NCI-H460 (cell line): ENCODE measurements at regions not wholly inside any gene's neighbourhood (a gene's known extent, or its start where the extent isn't known, plus 50 kb on each side); places are given as distances from the start of the nearest gene placed in this dataset.
A peak's percentile ranks its signal among the peaks of the same experiment; 100 is the strongest.

Experiments used
- DNase-seq: peaks from one replicate; pipeline ENCODE4 v3.0.0-alpha.2; 2016; ENCODE audit warnings: low read depth; ENCODE audit errors: extremely low read depth

- DNase-seq: no peak
Measured at GRCh38 chr7:155138204-155138603, 68.1 kb downstream of the HTR5A start.

DNA sequence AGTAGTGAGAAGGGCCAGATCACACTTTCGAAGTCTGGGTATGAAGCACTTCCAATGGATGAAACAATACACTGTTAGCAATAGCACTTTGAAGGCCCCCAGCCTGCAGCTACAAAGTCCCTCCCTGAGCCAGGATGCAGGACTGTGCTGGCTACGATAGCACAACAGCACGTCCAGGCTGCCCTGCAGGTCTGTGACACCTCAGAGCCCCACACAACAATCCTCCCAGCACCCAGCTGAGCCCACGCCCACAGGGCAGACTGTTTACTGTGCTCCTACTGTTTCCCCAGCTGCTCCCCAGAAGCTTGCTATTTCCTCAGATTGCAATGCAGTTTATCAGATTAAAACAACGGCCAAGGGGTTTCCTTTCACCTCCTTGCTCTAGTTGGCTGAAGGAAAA is 71.4 kb downstream of the HTR5A start:
- DNase-seq: no peak

DNA sequence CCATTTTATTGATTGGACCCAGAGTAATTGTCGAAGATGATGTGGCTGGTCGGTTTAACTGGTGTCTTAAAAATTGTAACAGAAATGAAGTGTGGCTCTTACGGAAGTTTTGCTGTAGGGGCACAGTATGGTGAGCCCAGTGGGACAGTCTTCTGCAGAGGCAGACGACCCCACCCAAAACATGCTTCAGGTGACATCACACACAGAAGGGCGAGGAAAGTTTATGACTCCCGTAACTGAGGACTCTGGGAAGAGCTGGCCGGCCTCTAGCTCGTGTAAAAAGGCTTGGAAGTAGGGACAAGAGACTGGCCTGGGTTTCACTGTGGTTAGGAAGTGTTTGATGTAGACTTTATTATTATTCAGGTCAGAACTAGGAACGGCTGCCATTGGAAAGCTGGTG is 73.3 kb downstream of the HTR5A start:
- no peak for DNase-seq

DNA sequence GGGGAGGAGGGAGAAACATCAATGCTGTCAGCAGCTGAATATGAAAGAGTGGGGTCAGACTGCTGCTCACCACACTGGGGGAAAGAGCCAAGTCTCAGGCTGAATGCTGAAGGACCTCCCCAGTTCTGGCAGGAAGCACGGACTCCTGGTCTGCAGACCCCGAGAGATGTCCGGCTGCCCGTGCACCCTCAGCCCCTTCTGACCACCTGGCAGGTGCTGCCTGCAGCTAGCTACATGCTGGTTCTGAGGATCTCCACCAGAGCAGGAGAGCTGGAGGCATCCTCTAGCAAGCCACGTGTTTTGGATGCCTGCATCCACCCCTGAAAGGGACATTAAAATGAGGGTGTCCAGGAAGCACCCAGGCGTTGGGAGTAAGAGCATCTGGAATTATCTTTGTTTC is 74.2 kb downstream of the HTR5A start:
- no peak for DNase-seq

DNA sequence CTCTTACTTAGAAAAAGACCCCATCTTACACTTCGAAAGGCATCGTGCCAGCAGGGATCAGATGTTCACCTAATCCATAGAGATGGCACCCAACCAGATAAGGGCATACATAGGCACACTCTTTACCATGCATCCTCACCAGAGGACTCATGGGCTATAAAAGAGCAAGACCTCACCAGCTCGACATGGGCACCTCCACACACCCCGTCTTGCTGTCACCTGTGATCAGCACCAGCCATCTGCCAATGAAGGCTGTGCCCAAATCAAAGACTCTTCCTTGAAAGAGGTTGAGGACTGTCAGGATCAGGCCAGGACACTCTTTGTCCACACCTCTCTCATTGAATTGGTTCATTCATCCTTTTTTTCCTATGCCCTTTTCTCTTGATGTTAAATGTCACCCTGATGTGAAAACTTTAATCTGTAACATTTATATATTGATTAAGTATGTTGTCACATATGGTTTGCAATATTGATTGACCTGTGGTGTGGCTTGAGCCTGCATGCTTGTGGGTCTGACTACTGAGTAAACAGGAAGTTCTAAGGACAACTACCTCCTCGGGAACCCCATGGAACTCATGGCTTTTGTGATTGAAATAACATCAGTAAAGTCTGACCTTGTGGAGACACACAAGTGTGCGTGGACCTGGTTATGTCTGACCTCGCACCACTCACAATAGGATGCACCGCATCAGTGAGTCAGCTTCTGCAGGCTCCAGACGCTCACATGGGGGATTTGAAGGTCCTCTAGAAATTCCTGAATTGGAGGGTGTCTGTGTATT is 75.5 kb downstream of the HTR5A start:
- DNase-seq: no peak

- DNase-seq: no peak
Measured at GRCh38 chr7:155147172-155147571, 77.0 kb downstream of the HTR5A start.

DNA sequence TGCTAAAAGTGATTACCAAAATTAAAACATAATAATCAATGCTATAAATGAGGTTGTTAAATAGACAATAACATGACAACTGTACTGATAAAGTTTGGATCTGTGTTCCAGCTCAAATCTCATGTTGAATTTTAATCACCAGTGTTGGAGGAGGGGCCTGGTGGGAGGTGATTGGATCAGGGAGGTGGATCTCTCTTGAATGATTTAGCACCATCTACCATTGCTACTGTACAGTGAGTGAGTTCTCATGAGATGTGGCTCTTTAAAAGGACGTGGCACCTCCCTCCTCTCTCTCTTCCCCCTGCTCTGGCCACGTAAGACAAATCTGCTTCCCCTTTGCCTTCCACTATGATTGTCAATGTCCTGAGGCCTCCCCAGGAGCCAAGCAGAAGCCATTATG is 77.5 kb downstream of the HTR5A start:
- DNase-seq: no peak

GRCh38 chr7:155153676-155154075 is 83.6 kb downstream of the HTR5A start:
- no peak for DNase-seq

DNA sequence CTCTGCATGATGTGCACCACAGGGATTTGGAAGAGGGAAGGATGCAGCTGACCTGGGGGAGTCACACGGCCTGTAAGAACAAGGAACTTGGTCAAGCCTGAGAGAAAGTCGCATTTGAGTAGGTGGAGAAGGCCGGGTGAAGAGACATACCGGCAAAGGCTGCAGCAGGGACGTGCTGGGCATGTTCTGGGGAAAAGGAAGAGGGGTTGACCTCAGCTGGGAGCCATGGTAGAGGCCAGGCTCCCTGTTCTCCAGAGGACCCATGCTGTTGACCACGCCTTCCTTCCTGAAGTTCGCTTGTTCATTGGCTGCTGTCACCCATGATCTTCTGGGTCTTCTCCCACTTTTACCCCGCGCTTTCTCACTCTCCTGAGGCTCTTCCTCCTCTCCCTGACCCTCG is 84.5 kb downstream of the HTR5A start:
- DNase-seq: no peak

DNA sequence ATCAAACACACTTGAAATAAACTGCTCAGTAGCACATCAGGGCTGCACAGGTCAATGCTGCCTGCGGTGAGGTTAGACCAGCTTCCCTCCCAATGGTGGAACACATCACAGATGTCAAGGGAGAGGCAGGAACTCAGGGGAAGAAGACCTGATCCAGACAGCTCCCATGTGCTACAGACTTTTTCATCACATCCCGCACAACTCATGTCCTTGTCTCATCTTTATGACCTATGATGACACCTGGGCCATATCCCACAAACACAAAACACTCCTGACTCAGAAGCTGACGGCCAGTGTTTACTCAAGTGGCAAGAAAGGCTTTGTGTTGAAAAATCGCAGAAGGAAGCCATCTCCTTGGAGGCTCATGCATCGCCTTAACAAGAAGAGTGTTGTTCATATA is 91.6 kb downstream of the HTR5A start:
- DNase-seq: no peak

GRCh38 chr7:155162422-155162821 is 92.3 kb downstream of the HTR5A start:
- no peak for DNase-seq

DNA sequence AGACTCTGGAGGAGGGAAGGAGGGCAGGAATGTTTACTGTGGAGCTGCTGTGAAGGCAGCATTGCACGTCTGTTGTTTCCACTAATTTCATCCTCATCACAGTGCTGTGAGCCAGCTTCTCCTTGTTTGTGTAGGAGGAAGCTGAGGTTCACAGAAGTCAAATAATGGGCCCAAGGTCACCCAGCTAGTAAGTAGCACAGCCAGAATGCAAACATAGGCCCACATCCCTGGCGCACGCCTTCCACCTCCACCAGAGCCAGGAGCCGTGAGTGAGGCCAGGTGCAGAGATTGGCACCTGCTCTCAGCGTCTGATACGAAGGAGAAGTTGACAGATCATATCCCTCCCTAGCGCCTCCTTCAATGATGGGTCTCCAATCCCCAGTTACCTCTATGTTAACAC is 93.6 kb downstream of the HTR5A start:
- no peak for DNase-seq

- DNase-seq: no peak
Measured at GRCh38 chr7:155164316-155164715, 94.2 kb downstream of the HTR5A start.

DNA sequence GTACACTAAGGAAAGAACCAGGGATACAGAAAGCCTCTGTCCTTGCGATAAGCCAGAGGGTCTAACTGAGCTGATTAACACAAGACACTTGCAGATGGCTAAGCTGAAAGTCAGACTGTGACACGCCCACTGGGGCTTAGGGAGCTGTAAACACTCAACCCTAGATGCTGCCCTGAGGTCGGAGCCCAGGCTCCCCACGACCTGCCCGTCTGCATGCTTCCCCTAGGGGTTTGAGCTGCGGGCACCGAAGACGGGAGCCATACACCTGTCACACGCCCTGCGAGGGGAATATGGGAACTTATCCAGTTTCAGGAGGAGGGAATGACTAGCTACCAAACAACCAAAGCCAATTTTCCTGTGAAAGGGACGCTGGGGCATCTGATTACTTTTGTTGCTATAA is 96.0 kb downstream of the HTR5A start:
- no peak for DNase-seq

- DNase-seq: peak; percentile 83
Measured at GRCh38 chr7:155166673-155167370, 96.7 kb downstream of the HTR5A start.

DNA sequence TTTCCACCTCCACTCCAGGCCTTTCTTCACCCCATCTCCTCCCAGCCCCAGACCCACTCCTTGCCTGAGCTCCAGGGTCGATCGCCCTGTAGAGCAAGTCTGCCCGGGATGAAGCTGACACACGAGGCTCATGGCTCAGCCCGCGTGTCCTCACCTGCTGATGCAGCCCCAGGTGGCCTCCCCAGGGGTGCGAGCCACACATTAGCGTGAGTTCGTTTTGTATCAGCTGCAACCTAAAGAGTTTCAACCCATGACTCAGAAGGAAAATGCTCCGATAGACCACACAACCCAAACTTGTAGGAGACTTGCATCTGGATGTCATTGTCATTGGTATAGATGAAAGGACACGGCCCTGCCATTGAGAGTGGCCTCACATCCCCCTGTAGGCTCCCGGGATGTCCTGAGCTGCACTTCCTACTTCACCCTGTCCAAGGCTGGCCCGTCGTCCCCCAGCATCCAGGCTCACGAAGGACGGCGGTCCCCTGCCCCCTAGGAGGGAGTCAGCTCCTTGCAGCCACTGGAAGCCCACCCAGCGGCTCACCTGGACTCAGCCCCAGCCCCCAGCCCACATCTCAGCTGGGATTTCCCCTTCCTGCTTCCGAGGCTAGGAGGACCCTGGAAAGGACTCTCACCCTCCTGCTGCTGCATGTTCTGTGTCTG is 97.7 kb downstream of the HTR5A start:
- DNase-seq: no peak

GRCh38 chr7:155168597-155169480 is 98.7 kb downstream of the HTR5A start:
- no peak for DNase-seq

DNA sequence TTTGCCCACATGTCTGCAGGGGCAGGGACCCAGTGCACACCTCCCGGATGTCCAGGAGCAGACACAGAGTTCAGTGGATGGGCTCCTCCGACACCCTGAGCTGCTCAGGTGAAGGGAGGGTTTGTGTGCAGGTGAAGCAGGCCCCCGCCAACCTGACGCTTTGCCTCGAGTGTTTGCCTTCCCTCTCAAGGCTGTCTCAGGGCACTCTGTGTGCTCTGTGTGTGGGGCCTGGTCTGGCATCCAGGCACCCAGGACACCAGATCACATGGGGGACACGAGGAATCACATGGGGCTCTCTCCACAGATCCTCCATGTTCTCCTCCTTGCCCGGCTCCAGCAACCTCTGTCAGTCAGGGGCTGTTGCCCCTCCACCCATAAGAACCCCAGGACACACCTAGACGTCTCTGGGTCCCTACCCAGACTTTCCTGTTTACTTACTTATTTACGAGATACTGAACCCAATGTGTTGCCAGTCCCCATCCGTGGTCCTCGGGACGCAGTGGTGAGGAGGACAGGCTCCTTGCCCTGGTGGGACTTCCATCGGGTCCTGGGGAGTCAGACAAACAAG is 99.5 kb downstream of the HTR5A start:
- DNase-seq: no peak

- no peak for DNase-seq
Measured at GRCh38 chr7:155170331-155170730, 100.2 kb downstream of the HTR5A start.

DNA sequence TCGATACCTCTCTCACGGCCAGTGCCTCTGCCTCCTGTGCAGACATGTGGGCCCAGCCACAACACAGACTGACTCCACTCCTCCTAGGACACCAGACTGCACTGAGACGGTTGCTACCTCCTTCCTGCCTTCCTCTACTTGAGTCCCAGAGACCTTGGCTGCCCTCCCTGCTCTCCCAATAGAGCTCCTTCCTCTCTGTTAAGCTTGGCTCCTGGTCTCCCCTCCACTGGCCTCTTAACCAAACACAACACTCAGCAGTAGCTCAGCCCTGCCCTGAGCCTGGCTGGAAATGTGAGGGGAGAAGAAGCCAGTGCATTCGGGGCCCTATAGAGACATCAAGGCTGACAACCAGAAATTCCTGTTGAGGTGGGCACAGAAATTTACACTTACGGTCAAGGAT is 102.0 kb downstream of the HTR5A start:
- DNase-seq: no peak

GRCh38 chr7:155173905-155174304 is 103.8 kb downstream of the HTR5A start:
- no peak for DNase-seq
